ENCODE measurements at regions not wholly inside any gene's neighbourhood (a gene's known extent, or its start where the extent isn't known, plus 50 kb on each side); places are given as distances from the start of the nearest gene placed in this dataset.

GRCh38 chr13:65411521-65411920 lies 1818.6 kb downstream of the PCDH9 start:
- TF ChIP-seq, protein P1, sequence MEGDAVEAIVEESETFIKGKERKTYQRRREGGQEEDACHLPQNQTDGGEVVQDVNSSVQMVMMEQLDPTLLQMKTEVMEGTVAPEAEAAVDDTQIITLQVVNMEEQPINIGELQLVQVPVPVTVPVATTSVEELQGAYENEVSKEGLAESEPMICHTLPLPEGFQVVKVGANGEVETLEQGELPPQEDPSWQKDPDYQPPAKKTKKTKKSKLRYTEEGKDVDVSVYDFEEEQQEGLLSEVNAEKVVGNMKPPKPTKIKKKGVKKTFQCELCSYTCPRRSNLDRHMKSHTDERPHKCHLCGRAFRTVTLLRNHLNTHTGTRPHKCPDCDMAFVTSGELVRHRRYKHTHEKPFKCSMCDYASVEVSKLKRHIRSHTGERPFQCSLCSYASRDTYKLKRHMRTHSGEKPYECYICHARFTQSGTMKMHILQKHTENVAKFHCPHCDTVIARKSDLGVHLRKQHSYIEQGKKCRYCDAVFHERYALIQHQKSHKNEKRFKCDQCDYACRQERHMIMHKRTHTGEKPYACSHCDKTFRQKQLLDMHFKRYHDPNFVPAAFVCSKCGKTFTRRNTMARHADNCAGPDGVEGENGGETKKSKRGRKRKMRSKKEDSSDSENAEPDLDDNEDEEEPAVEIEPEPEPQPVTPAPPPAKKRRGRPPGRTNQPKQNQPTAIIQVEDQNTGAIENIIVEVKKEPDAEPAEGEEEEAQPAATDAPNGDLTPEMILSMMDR (conservative IDR thresholded peaks at IDR 0.05; ENCODE audit: low read depth, low read length), result no peak
- TF ChIP-seq CEBPB (IDR thresholded peaks at IDR 0.05; ENCODE audit: low read depth, low read length), result no peak
- TF ChIP-seq SMC3 (IDR thresholded peaks at IDR 0.05; ENCODE audit: low read depth, low read length), result no peak
- TF ChIP-seq CHD1 (IDR thresholded peaks at IDR 0.05; ENCODE audit: low read depth, low read length), result no peak
- TF ChIP-seq, protein P2, sequence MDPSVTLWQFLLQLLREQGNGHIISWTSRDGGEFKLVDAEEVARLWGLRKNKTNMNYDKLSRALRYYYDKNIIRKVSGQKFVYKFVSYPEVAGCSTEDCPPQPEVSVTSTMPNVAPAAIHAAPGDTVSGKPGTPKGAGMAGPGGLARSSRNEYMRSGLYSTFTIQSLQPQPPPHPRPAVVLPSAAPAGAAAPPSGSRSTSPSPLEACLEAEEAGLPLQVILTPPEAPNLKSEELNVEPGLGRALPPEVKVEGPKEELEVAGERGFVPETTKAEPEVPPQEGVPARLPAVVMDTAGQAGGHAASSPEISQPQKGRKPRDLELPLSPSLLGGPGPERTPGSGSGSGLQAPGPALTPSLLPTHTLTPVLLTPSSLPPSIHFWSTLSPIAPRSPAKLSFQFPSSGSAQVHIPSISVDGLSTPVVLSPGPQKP (IDR thresholded peaks at IDR 0.05; ENCODE audit: borderline replicate concordance, low read depth, low read length), result no peak
- no peak for TF ChIP-seq POLR2A (IDR thresholded peaks at IDR 0.05; ENCODE audit: low read depth, low read length)
- TF ChIP-seq FOS (IDR thresholded peaks at IDR 0.05; ENCODE audit: low read depth, low read length), result no peak
- TF ChIP-seq MXI1 (IDR thresholded peaks at IDR 0.05; ENCODE audit: borderline replicate concordance, low read depth, low read length), result no peak
- no peak for TF ChIP-seq NFE2L2 (IDR thresholded peaks at IDR 0.05; ENCODE audit: low read depth, low read length)
